Activated T-cell treated with anti-CD3 and anti-CD28 coated beads, Interleukin-2, amount 50 U/mL, for 72 hours (primary cell): ENCODE measurements at regions not wholly inside any gene's neighbourhood (a gene's known extent, or its start where the extent isn't known, plus 50 kb on each side); places are given as distances from the start of the nearest gene placed in this dataset.
"Not testable (repeated sequence)": the region's sequence is repeated elsewhere in the genome, so short reads cannot be mapped to it uniquely, and the experiment has no call there.

Experiments used
- ATAC-seq, 2 donors: fragments of 150-1000 bp; cut with Tn5 transposase; replicated peaks in 1 of 2; 2 replicates each; pipeline ENCODE4 v1.10.0; 2021; ENCODE audit warnings: moderate library complexity in 2 of 2, mild to moderate bottlenecking in 1 of 2
- DNase-seq, 2 donors: peaks; one replicate each; pipeline ENCODE4 v3.0.0; 2021 to 2022; ENCODE audit warnings: mixed read lengths in 1 of 2
- H3K27ac Mint-ChIP-seq: one replicate; pipeline ENCODE4 v1.8.0; 2022; ENCODE audit warnings: mild to moderate bottlenecking, moderate library complexity, mixed read lengths
- H3K27me3 Mint-ChIP-seq: one replicate; pipeline ENCODE4 v1.8.0; 2022; ENCODE audit warnings: low read depth, mixed read lengths
- H3K36me3 Mint-ChIP-seq, 2 donors: one replicate each; pipeline ENCODE4 v1.8.0; 2022; ENCODE audit warnings: mixed read lengths in 2 of 2, mild to moderate bottlenecking in 1 of 2; ENCODE audit not compliant: insufficient read depth in 2 of 2
- H3K4me1 Mint-ChIP-seq: one replicate; pipeline ENCODE4 v1.8.0; 2022; ENCODE audit warnings: low read depth, mixed read lengths
- H3K4me3 Mint-ChIP-seq, 2 donors: one replicate each; pipeline ENCODE4 v1.8.0; 2022; ENCODE audit warnings: mild to moderate bottlenecking in 2 of 2, mixed read lengths in 2 of 2, moderate library complexity in 2 of 2
- H3K9me3 Mint-ChIP-seq, 2 donors: one replicate each; pipeline ENCODE4 v1.8.0; 2022; ENCODE audit warnings: mixed read lengths in 2 of 2

GRCh38 chr9:104280711-104281110 lies 186.6 kb downstream of the SMC2 start:
- peaks cover 5 to 6% of the 10 kb centered on the region in 2 donors for H3K9me3 Mint-ChIP-seq
- ATAC-seq, result no peak
- DNase-seq, result no peak
- H3K4me1 Mint-ChIP-seq, result no peaks in the 10 kb centered on the region
- no peak overlapping the region for H3K4me3 Mint-ChIP-seq
- H3K27ac Mint-ChIP-seq, result no peak overlapping the region
- no peaks in the 10 kb centered on the region for H3K27me3 Mint-ChIP-seq
- H3K36me3 Mint-ChIP-seq, result no peaks in the 10 kb centered on the region

GRCh38 chr9:104286187-104286586 lies 192.1 kb downstream of the SMC2 start:
- H3K36me3 Mint-ChIP-seq, result no peaks in the 10 kb centered on the region

GRCh38 chr9:104286799-104287198 lies 192.7 kb downstream of the SMC2 start:
- Mint-ChIP-seq H3K27me3 (no peaks in the 10 kb centered on the region), H3K4me3 (no peak overlapping the region), H3K9me3 (peaks cover 0 to 2% of the 10 kb centered on the region in 2 donors), H3K27ac (no peak overlapping the region), H3K36me3 (no peaks in the 10 kb centered on the region), H3K4me1 (no peaks in the 10 kb centered on the region)
- DNase-seq (no peak), ATAC-seq (no peak)

More at GRCh38 chr9:104286187-104286586, 192.1 kb downstream of the SMC2 start:
- Mint-ChIP-seq H3K4me3 (no peak overlapping the region), H3K27me3 (no peaks in the 10 kb centered on the region), H3K4me1 (no peaks in the 10 kb centered on the region), H3K9me3 (peaks cover 3 to 4% of the 10 kb centered on the region in 2 donors), H3K27ac (no peak overlapping the region)
- no peak for DNase-seq
- no peak for ATAC-seq

GRCh38 chr9:104287253-104287878 lies 193.3 kb downstream of the SMC2 start:
- no peaks in the 10 kb centered on the region for H3K4me1 Mint-ChIP-seq
- H3K9me3 Mint-ChIP-seq, result peaks cover 0 to 2% of the 10 kb centered on the region in 2 donors
- H3K27me3 Mint-ChIP-seq, result no peaks in the 10 kb centered on the region
- H3K27ac Mint-ChIP-seq, result no peak overlapping the region
- no peak for DNase-seq
- no peak for ATAC-seq
- no peaks in the 10 kb centered on the region for H3K36me3 Mint-ChIP-seq
- no peak overlapping the region for H3K4me3 Mint-ChIP-seq

- DNase-seq (no peak), ATAC-seq (no peak)
- Mint-ChIP-seq H3K4me3 (no peak overlapping the region), H3K36me3 (no peaks in the 10 kb centered on the region), H3K27ac (no peak overlapping the region), H3K9me3 (no peaks in the 10 kb centered on the region), H3K27me3 (no peaks in the 10 kb centered on the region), H3K4me1 (no peaks in the 10 kb centered on the region)
Observed at GRCh38 chr9:104293877-104294276, 199.8 kb downstream of the SMC2 start.

GRCh38 chr9:104300124-104300523 lies 203.9 kb upstream of the OR13F1 start:
- DNase-seq (no peak), ATAC-seq (no peak)
- H3K4me1 Mint-ChIP-seq, result no peaks in the 10 kb centered on the region
- H3K9me3 Mint-ChIP-seq, result peaks cover 0 to 1% of the 10 kb centered on the region in 2 donors
- H3K27me3 Mint-ChIP-seq, result no peaks in the 10 kb centered on the region
- H3K27ac Mint-ChIP-seq, result no peak overlapping the region
- H3K4me3 Mint-ChIP-seq, result no peak overlapping the region
- no peaks in the 10 kb centered on the region for H3K36me3 Mint-ChIP-seq

- DNase-seq, result no peak
- H3K9me3 Mint-ChIP-seq, result peaks cover 0 to 7% of the 10 kb centered on the region in 2 donors
- no peak for ATAC-seq
- H3K27me3 Mint-ChIP-seq, result no peaks in the 10 kb centered on the region
- no peaks in the 10 kb centered on the region for H3K4me1 Mint-ChIP-seq
- no peaks in the 10 kb centered on the region for H3K36me3 Mint-ChIP-seq
- H3K4me3 Mint-ChIP-seq, result no peak overlapping the region
- H3K27ac Mint-ChIP-seq, result no peak overlapping the region
Observed at GRCh38 chr9:104301755-104302154, 202.3 kb upstream of the OR13F1 start.

- DNase-seq, result no peak
- Mint-ChIP-seq H3K4me3 (no peak overlapping the region), H3K36me3 (no peaks in the 10 kb centered on the region), H3K27me3 (no peaks in the 10 kb centered on the region), H3K9me3 (peaks cover 2 to 12% of the 10 kb centered on the region in 2 donors), H3K4me1 (no peaks in the 10 kb centered on the region), H3K27ac (no peak overlapping the region)
- no peak for ATAC-seq
Observed at GRCh38 chr9:104302775-104303174, 201.3 kb upstream of the OR13F1 start.

GRCh38 chr9:104304925-104305324 lies 199.1 kb upstream of the OR13F1 start:
- H3K36me3 Mint-ChIP-seq, result no peaks in the 10 kb centered on the region
- ATAC-seq (no peak), DNase-seq (no peak)
- no peaks in the 10 kb centered on the region for H3K27me3 Mint-ChIP-seq
- H3K27ac Mint-ChIP-seq, result no peak overlapping the region
- H3K4me1 Mint-ChIP-seq, result no peaks in the 10 kb centered on the region
- H3K9me3 Mint-ChIP-seq, result peaks cover 2 to 12% of the 10 kb centered on the region in 2 donors
- no peak overlapping the region for H3K4me3 Mint-ChIP-seq

GRCh38 chr9:104313396-104314110 lies 190.5 kb upstream of the OR13F1 start:
- ATAC-seq (no peak), DNase-seq (no peak)
- H3K9me3 Mint-ChIP-seq, result peaks cover 0 to 2% of the 10 kb centered on the region in 2 donors
- no peak overlapping the region for H3K27ac Mint-ChIP-seq
- no peaks in the 10 kb centered on the region for H3K4me1 Mint-ChIP-seq
- H3K27me3 Mint-ChIP-seq, result no peaks in the 10 kb centered on the region
- no peak overlapping the region for H3K4me3 Mint-ChIP-seq
- H3K36me3 Mint-ChIP-seq, result peaks cover 0 to 2% of the 10 kb centered on the region in 2 donors

- H3K9me3 Mint-ChIP-seq, ATAC-seq, H3K27me3 Mint-ChIP-seq, H3K4me3 Mint-ChIP-seq, H3K4me1 Mint-ChIP-seq, H3K36me3 Mint-ChIP-seq, DNase-seq, H3K27ac Mint-ChIP-seq: not testable (repeated sequence)
Observed at GRCh38 chr9:104316201-104317009, 187.7 kb upstream of the OR13F1 start.

GRCh38 chr9:104319198-104319597 lies 184.9 kb upstream of the OR13F1 start:
- H3K36me3 Mint-ChIP-seq, result peaks cover 0 to 2% of the 10 kb centered on the region in 2 donors
- no peaks in the 10 kb centered on the region for H3K27me3 Mint-ChIP-seq

GRCh38 chr9:104319685-104320084 lies 184.4 kb upstream of the OR13F1 start:
- Mint-ChIP-seq H3K36me3 (peaks cover 0 to 2% of the 10 kb centered on the region in 2 donors), H3K27me3 (no peaks in the 10 kb centered on the region), H3K27ac (no peak overlapping the region), H3K4me1 (no peaks in the 10 kb centered on the region), H3K4me3 (no peak overlapping the region), H3K9me3 (no peaks in the 10 kb centered on the region)
- DNase-seq (no peak), ATAC-seq (no peak)

More at GRCh38 chr9:104319198-104319597, 184.9 kb upstream of the OR13F1 start:
- no peaks in the 10 kb centered on the region for H3K9me3 Mint-ChIP-seq
- no peak overlapping the region for H3K27ac Mint-ChIP-seq
- H3K4me3 Mint-ChIP-seq, result no peak overlapping the region
- ATAC-seq (no peak), DNase-seq (no peak)
- no peaks in the 10 kb centered on the region for H3K4me1 Mint-ChIP-seq
